GM19463 (cell line): ENCODE measurements at regions not wholly inside any gene's neighbourhood (a gene's known extent, or its start where the extent isn't known, plus 50 kb on each side); places are given as distances from the start of the nearest gene placed in this dataset.
"Not testable (repeated sequence)": the region's sequence is repeated elsewhere in the genome, so short reads cannot be mapped to it uniquely, and the experiment has no call there.

Experiments
- ATAC-seq: cut with Tn5 transposase; IDR thresholded peaks from one replicate; pipeline ENCODE4 v1.9.1; 2021; ENCODE audit warnings: mild to moderate bottlenecking, moderate library complexity; ENCODE audit not compliant: unreplicated experiment

DNA sequence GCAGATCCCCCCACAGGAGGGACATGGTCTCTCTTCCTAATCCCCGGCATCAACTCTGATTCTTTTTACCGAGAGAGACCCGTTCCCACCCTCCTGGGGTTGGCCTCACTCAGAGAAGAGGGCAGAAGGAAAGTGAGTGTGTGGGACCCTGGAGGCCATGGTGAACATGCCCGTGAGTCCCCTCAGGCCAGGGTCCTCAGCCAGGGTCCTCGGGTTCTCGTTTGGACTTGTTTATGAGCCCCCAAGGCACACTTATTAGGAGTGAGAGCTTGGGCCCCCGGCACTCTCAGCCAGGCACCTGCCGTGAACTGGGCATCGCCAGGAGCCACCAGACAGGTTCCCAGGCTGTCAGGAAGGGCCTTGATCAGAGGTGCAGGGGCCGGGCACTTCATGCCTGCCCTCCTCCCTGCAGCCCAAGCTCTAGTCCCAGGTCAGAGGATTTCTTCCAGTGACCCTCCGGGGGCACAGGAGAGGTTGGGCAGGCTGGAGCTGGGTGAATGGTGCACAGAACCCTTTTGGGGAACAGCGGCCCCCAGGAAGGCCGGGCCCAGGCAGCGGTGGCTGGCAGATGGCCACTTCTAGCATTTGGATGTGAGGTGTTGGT lies 122.6 kb downstream of the CRYAA start:
- ATAC-seq, result no peak

DNA sequence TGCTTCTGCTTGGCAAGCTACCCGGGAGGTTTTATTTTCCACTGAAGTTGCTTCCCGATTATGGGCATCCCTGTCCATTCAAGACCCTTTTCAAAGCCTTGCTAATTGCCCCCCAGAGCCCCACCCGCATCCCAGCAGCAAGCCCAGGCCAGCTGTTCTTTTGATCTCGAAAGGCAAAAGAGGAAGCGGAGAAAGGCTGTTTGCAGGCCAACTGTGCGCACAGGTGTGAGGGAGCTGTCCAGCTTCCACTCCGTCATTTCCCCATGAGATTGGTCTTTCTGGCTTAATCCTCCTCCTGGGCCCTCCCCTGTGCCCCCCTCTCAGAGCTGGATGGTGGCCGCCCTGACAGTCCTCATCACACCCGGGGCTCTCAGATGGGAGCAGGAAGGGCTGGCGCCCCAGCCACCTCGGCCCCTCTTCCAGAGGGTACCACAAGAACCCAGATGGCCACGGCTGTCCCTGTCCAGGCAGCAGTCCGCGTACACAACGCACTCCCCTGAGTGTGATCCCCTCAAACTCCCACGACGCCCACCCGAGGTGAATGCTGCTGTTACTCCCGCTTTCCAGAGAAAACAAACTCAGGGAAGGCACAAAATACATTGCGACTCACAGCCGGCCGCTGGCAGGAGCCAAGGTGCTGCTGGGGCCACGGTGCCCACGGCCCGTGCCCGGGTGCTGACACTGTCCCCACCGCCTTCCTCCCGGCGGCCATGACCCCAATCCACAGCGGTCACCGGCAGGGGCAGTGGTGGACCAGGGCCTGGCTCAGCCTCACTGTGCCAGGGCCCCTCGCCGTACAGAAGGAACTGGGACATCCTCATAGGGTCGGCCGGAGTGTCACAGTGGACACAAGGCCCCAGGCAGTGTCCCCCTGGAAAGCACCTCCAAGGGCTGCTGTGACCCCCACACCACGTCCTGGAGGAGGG lies 121.9 kb downstream of the CRYAA start:
- ATAC-seq, result no peak

DNA sequence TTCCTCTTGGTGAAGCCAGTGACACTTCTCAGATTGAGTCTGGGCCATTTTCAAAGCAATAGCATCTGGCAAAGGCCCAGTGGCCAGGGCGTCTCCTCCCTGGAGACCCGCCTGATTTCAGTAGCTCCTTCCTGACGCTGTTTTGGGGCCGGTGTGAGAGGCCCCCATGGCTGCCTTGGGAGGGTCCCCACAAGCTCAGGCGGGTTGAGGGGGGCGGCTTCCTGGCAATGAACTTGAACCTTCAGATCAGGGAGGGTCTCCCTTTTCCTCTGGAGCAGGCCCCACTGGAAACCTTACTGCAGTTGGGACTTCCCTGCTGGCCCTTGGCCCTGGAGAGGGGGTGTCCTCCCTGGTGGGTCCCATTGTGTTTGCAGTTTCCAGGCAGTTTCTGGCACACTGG lies 121.2 kb downstream of the CRYAA start:
- ATAC-seq, result no peak

DNA sequence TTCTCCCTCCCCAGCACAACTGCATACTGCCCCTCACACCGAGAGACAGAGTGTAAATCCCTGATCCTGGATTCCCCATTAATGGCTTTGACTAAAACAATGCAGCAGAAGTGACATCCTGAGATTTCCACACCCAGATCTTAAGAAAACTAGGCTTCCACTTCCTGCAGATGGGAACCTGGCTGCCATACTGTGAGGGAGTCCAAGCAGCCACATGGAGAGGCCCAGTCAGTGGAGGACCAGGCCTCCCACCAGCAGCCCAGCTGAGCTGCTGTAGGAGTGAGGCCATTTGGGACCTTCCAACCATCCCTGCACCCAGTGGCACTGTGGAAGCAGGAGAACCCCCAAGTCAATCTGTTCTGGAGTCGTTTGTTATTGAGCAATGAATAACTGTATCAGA lies 120.6 kb downstream of the CRYAA start:
- no peak for ATAC-seq

DNA sequence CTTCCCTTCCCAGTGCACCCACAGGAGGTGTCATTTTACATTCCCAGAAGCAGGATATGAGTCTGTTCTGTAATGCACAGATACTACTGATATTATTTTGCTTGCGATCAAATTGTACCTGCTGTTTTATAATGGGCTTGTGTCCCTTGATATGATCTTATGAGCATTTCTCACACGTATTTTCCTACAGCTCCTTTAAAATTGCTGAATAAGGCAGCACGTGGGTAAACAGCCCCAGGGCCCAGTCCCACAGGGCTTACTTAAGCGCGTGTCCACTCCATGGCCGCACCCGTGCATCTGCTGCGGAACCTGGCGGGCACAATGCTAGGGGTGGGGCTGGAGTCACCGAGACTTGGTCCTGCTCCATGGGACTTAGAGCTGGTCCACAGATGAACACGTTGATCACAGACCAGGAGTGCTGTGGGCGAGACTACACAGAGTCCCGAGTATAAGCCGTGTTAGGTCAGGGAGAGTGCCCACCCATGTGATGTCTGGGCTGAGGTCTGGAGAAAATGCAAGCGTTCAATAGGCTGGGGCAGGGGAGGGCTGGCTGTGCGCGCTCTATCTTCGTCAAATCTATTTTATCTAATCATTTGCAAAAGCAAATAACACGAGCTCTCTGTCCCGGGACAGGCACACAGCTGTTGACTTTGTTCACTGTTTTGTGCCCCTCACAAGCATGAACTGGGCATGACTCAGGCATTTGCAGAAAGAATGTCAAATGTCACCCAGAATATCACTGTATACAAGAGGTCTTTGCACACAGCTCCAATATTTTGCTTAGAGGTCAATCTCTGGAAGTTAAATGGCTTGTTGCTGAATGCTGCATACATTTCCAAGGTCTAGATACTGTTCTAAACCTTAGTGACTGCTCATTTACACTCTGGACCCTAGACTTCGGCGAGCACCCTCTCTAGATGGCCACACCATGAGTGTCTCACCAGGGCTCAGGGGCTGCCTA lies 119.3 kb downstream of the CRYAA start:
- ATAC-seq, result no peak

DNA sequence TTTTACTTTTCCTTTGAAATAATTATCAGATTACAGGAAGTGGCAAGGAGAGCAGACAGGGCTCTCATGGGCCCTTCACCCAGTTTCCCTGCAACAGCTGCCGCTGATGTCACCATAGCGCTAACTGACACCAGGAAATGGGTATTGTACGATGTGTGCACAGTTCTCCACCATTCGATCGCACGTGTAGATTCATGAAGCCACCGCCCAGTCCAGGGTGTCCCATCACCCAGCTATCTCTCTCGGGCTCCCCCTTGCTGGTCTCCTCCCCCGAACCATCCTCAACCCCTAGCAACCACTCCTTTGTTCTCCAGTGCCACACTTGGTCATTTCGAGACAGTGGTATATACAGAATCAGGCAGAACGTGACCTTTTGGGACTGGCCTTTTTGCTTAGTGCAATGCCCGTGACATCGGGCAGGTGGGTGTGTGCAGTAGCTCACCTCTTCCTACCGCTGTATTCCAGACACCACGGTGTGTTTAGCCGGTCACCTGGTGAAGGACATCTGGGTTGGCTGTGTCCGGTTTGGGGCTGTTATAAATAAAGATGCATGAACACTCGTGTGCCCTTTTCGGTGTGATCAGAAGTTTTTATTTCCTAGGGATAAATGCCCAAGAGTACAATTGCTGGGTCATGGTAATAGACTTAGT lies 118.4 kb downstream of the CRYAA start:
- ATAC-seq, result no peak

DNA sequence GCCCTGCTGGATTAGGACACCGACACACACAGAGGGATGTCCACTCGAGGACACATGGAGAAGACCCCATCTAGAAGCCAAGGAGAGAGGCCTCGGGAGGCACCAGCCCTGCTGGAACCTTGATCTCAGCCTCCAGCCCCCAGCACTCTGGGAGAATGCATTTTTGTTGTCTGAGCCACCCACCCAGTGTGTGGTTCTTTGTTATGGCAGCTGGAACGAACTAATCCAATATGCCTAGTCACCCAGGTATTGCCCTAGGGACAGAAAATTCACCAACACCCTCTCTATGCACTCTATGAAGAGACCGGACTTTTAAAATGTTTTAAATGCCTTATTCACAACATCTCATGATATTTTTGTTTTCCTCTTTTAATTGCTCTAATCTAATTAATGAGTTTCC lies 117.4 kb downstream of the CRYAA start:
- no peak for ATAC-seq

DNA sequence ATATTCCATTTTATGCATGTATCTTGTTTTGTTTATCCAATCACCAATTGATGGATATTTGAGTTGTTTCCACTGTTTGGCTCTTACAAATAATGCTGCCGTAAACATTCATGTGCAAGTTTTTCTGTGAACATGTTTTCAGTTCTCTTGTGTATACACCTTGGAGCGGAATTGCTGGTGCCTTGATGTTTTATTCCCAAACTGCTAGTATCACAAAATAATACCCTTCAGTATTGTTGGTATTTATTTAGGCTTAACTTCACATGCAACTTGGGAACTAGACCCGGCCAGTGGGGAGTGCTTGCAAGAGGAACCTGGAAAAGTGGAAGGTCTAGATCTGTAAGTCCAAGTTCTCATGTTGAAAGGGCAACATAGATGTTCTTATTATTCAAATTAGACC lies 115.9 kb downstream of the CRYAA start:
- ATAC-seq, result no peak

DNA sequence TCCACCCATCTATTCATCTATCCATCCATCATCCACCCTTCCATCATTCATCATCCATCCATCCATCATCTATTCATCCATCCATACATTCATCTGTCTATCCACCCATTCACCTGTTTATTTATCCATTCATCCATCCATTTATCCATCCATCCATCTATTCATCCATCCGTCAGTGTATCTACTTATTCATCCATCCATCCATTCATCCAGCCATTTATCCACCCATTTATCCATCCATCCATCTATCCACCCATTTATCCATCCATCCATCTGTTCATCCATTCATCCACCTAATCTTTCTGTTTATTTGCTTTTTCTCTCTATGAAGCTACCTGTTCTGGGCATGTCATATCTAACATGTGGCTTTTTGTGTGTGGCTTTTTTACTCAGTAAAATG lies 115.4 kb downstream of the CRYAA start:
- ATAC-seq, result no peak

DNA sequence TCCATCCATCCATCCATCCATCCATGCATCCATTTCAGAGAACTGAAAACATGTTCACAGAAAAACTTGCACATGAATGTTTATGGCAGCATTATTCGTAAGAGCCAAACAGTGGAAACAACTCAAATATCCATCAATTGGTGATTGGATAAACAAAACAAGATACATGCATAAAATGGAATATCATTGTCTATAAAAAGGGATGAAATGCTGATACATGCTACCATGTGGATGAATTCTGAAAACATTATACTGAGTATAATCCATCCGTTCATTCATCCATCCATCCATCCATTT lies 115.1 kb downstream of the CRYAA start:
- not testable (repeated sequence) for ATAC-seq

DNA sequence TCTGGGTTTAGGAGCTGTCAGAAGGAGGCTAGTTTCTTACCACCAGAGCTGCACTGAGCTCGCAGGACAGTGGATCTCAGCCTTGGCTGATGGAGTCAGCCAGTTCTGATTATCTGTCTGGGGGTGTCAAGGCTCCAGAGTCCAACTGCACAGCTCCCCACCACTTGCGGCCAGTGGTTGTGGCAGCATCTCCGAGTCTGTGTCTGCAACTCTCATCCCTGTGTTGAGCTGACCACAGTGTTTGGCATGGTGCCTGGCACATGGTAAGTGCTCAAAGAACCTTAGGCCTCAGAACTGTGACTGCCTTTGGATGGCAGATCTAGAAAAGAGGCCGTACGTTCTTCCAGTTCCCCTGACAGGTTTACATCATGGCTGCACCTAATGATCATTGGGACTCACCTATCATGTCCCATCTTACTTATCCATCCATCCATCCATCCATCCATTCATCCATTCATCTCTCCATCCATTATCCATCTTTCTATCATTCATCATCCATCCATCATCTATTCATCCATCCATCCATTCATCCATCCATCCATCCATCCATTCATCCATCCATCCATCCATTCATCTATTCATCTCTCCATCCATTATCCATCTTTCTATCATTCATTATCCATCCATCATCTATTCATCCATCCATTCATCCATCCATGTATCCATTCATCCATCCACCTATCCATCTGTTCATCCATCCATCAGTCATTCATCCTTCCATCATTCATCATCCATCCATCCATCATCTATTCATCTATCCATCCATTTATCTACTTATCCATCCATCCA lies 114.5 kb downstream of the CRYAA start:
- ATAC-seq, result no peak

DNA sequence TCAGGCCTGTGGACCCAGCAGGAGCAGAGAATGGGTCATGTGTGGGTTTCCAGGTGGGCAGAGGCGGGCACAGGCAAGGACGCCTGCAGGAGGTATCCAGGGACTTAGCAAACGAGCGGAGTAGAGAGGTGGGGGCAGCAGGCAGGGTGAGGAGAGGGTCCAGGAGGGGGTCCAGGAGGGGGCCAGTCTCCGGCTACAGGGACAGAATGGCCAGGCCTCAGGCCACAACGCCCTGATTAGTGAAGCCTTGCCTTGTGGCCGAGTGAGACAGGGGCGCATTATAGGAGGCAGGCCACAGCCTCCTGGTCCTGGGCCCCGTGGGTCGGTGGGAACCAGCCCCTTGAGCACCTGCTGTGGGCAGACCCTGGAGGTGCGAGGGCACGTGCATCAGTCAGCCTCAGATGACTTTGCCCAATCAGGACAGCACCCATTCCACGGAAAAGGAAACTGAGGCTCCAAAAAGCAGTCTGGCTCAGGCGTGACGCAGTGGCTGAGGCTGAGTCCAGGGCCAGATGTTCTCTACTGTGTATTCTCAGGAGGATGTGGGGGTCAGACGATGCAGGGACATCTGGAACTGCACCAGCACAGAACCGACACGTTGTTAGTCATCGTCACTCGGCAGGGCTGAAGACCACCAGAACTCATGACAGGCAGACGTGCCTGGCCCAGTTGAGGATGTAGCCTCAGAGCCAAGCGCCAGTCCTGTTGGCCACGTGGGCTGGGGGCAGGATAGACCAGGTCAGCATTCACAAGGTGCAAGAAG lies 113.7 kb downstream of the CRYAA start:
- ATAC-seq, result no peak

DNA sequence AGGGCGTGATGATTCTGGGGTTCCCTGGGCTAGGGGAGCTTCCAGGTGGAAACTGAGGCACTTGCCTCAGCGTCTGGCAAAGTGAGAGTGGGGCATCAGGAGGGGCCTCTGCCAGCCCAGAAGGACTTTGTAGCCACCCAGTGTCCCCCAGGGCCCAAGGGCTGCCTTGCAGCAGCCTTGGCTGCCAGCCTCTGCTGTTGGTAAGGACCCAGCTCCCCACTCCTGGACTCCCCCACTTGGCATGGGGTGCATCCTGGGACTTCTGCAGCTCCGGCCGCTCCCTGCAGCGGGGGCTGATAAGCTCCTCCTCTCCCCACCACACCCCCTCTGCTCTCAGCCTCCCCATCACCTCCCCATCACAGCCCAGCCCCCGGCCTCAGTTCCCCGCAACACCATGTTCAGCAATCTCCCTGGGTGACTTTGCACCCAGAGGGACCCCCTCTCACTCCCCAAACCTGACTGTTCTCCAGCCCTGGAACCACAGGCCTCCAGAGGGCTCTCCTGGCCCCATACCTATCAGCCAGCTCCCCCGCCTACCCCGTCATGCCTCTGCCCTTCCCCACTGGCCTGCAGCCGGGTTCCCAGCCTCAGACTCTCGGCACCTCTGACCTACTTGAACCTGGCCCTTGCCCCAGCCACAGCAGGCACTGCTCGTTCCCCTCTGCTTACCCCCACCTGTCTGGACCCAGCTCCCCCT lies 113.0 kb downstream of the CRYAA start:
- no peak for ATAC-seq

DNA sequence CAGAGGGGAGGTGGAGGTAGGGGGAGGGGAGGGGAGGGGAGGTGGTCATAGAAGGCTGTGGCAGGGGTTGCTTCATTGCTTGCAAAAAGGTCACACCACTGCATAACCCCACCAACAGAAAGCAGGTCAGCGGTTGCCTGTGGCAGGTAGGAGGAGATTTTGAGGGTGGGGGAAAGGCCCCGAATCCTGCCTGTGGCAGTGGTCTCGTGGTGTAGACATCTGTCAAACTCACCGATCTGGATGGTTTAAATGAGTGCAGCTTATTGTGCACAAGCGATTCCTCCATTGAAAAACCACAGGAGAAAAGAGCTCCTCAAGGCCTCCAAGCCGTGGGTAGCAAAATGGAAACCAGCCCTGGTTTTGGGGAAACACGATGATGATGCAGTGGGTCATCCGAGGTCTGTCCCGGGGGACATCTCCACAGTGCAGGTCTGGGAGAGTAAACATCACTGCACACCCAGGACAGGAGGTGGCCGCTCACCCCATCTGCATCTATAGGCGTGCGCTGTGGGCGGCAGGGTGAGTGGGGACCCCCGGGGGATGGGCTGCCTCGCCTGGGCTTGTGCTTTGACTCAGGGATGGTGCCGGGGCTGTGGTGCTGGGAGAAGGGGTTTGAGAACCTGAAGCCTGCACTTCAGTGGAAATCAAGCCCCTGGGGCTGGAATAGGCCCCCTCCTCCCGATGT lies 112.3 kb downstream of the CRYAA start:
- no peak for ATAC-seq

DNA sequence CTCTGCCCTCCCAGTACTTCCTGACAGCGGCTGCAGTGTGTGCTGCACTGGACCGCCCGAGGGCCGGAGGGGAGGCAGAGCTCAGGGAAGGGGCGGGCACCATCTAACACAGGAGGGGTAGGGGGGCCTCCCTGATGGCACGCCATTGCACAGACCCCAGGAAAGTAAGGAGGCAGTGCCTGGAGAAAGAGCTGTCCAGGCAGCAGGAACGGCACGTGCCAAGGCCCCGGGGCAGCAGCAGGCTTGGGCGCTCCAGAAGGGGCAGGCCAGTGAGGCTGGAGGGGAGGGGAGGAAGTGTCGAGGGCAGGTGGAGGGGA lies 110.7 kb downstream of the CRYAA start:
- ATAC-seq, result no peak

DNA sequence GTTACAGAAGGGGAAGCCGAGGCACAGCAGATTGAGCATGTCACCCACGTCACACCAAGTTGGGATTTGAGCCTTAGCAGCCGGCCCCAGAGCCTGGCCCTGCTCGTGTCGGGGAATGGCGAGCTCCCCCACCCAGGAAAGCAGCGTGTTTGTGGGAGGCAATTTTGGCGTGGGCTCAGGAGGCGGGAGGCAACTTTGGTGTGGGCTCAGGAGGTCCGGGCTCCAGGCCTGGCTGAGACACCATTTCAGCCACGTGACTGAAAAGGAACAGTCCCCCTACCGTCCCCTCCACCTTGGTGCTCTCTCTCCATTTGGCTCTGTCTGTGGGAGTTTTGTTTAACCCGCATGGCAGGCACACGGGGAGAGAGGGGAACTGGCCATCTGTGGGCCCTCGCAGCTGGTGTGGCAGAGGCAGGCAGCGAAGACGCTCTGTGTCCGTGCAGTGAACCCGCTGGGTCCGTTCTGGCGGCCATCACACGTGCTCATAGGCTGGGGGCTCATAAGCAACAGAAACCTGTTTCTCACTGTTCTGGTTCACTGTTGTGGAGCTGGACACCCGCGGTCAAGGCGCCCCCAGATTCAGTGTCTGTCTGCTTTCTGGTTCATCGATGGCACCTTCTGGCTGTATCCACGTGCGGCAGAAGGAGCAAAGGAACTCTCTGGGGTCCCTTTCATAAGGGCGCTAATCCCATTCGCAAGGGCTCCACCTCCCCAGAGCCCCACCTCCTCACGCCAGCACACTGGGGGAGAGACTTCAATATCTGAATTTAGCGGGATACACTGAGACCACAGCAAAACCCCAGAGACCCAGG lies 110.2 kb downstream of the CRYAA start:
- ATAC-seq, result no peak

DNA sequence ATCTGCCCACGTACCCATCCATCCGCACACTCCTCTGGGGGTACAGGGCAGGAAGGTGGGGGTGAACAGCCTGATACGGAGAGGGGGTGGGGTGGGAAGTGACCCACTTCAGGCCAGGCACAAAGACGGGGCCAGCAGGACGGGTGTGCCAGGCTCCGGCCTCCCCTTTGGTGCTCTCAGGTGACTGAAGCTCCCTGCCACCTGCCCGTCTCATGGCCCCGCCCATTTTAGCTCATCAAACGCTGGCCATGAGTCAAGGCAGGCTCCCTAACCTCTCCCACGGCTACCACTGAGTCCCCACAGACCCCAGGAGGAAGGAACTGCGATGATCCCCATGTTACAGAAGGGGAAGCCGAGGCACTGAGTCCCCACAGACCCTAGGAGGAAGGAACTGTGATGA lies 109.6 kb downstream of the CRYAA start:
- no peak for ATAC-seq
